ENCODE measurements at regions not wholly inside any gene's neighbourhood (a gene's known extent, or its start where the extent isn't known, plus 50 kb on each side); places are given as distances from the start of the nearest gene placed in this dataset.

DNA sequence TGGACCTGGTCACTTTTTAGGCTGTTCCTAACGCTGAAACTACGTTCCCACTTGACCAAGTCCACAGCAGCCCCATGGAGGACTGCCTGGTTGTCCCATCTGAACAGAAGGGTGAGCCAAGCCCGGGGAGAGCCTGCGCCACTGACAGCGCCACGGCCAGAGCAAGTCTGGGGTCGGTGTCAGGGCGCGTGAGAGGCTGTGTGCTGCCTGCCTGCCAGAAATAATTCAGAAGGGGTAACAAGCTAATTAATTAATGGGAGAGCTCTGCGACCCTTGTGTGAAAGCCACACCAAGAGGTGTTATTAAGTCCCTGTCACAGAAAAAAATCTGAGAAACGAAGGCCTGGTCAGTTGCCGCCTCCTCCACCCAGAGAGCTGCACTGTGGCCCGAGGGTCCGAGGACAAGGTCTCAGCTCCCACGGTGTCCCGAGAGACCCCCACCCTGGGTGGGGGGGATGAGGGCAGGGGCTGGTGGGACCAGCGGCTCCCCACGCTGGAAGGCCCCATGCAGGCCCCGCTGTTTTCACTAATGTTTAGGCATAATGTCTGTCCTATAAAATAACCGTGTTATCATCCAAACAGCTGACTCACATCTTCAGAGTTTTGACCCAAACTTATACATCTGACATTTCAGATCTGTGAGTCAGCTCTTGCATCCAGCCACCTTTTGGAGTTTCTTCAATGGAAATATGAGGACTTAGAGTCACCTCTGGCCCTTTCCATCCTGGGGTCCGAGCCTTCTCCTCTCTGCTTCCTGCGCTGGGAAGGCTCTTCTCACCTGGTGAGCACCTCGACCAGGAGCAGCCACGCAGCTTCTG lies 58.5 kb downstream of the DLL1 start:
- H3K4me1 ChIP-seq (ENCODE audit: insufficient read depth) = no peaks in the 10 kb centered on the region
- H3K9me3 ChIP-seq (ENCODE audit: low read depth) = no peaks in the 10 kb centered on the region
- H4K20me1 ChIP-seq (ENCODE audit: insufficient read depth, poor library complexity, severe bottlenecking) = no peaks in the 10 kb centered on the region
- H3K36me3 ChIP-seq (replicated peaks; ENCODE audit: insufficient read depth, low read depth) = no peaks in the 10 kb centered on the region
- H3K27ac ChIP-seq = no peak overlapping the region
- no peak overlapping the region for H3K4me3 ChIP-seq
- H2AFZ ChIP-seq = no peak overlapping the region
- no peaks in the 10 kb centered on the region for H3K9me2 ChIP-seq (replicated peaks; ENCODE audit: insufficient read depth)
- 92% methylated on average over 22 of the region's 24 CpGs for WGBS (ENCODE audit: low lambda C conversion rate, missing lambda C conversion rate)
- no peaks in the 10 kb centered on the region for H3K27me3 ChIP-seq
- no peak for TF ChIP-seq EZH2phosphoT487 (IDR thresholded peaks at IDR 0.05; ENCODE audit: low read depth, severe bottlenecking, unreplicated experiment)
- TF ChIP-seq, protein P1, sequence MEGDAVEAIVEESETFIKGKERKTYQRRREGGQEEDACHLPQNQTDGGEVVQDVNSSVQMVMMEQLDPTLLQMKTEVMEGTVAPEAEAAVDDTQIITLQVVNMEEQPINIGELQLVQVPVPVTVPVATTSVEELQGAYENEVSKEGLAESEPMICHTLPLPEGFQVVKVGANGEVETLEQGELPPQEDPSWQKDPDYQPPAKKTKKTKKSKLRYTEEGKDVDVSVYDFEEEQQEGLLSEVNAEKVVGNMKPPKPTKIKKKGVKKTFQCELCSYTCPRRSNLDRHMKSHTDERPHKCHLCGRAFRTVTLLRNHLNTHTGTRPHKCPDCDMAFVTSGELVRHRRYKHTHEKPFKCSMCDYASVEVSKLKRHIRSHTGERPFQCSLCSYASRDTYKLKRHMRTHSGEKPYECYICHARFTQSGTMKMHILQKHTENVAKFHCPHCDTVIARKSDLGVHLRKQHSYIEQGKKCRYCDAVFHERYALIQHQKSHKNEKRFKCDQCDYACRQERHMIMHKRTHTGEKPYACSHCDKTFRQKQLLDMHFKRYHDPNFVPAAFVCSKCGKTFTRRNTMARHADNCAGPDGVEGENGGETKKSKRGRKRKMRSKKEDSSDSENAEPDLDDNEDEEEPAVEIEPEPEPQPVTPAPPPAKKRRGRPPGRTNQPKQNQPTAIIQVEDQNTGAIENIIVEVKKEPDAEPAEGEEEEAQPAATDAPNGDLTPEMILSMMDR (IDR thresholded peaks at IDR 0.05; ENCODE audit: poor library complexity) = no peak
- TF ChIP-seq EZH2 (IDR thresholded peaks at IDR 0.05; ENCODE audit: borderline replicate concordance) = no peak
- no peaks in the 10 kb centered on the region for H3K79me2 ChIP-seq
- no peak for DNase-seq (ENCODE audit: low spot score)
- H3K4me2 ChIP-seq = no peak overlapping the region

DNA sequence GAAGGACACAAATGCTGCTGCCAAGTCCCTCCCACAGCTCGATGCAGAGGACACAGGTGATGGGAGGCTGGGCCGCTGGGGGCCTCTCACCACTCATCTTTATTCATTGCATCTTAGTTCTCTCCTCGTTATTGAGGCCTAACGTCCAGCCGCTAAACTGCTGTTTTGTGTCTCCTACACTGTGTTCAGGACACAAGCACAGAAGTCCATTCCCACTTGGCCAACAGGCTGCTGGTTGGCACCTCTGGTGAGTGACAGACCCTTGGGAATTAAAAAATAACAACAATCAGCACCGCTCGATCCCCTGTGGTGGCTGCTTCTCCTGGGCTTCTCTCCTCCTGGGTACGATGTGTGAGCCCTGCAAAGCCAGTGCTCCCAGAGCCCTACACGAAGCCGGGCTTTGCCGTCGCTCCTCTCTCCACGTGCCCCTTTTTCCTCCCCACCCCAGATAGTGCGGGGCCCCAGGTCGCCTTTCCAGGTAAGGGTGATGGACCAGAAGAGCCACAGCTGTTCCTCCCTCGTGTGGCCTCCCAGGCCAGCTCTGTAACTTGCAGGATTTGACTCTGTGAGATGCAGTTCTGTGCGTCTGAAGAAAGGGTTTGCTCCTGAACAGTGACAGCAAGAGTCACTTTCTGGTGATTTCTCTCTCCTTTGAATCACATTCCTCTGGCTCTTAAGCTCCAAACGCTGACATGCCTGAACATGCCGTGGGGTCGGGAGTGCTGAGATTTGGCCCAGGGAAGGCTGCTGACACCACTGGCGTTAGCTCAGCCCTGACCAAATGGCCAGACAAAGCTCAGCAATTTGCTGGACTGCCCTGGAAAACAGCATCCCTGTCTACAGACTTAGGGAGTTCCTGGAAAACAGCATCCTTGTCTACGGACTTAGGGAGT lies 59.3 kb downstream of the DLL1 start:
- Histone ChIP-seq H3K4me3 (no peak overlapping the region), H3K9me3 (ENCODE audit: low read depth) (no peaks in the 10 kb centered on the region), H3K27ac (no peak overlapping the region), H4K20me1 (ENCODE audit: insufficient read depth, poor library complexity, severe bottlenecking) (no peaks in the 10 kb centered on the region), H3K79me2 (no peaks in the 10 kb centered on the region), H3K4me1 (ENCODE audit: insufficient read depth) (no peaks in the 10 kb centered on the region), H2AFZ (no peak overlapping the region), H3K27me3 (no peaks in the 10 kb centered on the region), H3K4me2 (no peak overlapping the region), H3K9me2 (replicated peaks; ENCODE audit: insufficient read depth) (no peaks in the 10 kb centered on the region), H3K36me3 (replicated peaks; ENCODE audit: insufficient read depth, low read depth) (no peaks in the 10 kb centered on the region)
- TF ChIP-seq EZH2 (IDR thresholded peaks at IDR 0.05; ENCODE audit: borderline replicate concordance) = no peak
- TF ChIP-seq, protein P1 (IDR thresholded peaks at IDR 0.05; ENCODE audit: poor library complexity) = no peak
- no peak for DNase-seq (ENCODE audit: low spot score)
- 79% methylated on average over 22 of the region's 22 CpGs for WGBS (ENCODE audit: low lambda C conversion rate, missing lambda C conversion rate)

DNA sequence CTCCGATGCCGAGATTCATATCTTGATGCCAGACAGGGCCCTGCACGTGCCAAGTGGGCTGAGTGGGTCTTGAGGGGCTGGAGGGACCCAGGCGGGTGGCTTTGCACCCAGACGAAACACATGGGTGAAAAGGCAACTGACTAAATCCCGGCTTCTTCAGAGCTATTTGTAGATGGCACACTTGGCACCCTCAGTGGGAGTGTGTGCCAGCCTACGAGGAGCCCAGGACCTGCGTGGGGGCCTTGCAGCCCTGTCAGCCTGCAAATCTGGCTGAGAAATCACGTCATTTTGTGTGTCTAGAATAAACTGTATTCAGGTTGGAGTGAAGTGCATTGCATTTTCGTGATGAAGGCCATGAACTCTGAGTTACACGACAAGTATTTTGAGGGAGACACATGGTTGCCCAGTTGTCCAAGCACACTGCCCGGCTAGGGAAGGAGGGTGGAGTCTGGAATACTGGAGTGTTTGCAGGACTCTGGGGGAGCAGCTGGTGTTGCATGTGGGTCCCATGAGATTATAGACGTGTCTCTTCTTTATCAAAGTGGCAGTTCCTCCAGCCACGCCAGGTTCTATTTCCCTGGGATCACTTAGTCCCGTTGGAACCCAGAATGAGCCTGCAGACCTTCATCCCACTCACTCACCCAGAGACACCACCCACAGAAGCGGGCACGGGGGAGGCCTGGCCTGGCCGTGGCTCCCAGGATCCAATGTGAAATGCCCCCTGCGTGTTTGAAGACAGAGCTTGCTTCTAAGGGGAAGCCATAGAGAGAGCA lies 60.2 kb downstream of the DLL1 start:
- no peaks in the 10 kb centered on the region for H3K79me2 ChIP-seq
- H3K4me2 ChIP-seq = no peak overlapping the region
- no peaks in the 10 kb centered on the region for H3K36me3 ChIP-seq (replicated peaks; ENCODE audit: insufficient read depth, low read depth)
- H3K9me3 ChIP-seq (ENCODE audit: low read depth) = no peaks in the 10 kb centered on the region
- no peaks in the 10 kb centered on the region for H3K9me2 ChIP-seq (replicated peaks; ENCODE audit: insufficient read depth)
- H3K4me1 ChIP-seq (ENCODE audit: insufficient read depth) = no peaks in the 10 kb centered on the region
- WGBS (ENCODE audit: low lambda C conversion rate, missing lambda C conversion rate) = 90% methylated on average over 19 of the region's 19 CpGs
- no peak for TF ChIP-seq EZH2phosphoT487 (IDR thresholded peaks at IDR 0.05; ENCODE audit: low read depth, severe bottlenecking, unreplicated experiment)
- TF ChIP-seq, protein P1 (IDR thresholded peaks at IDR 0.05; ENCODE audit: poor library complexity) = no peak
- TF ChIP-seq EZH2 (IDR thresholded peaks at IDR 0.05; ENCODE audit: borderline replicate concordance) = no peak
- H3K27me3 ChIP-seq = no peaks in the 10 kb centered on the region
- H3K27ac ChIP-seq = no peak overlapping the region
- no peak overlapping the region for H3K4me3 ChIP-seq
- DNase-seq (ENCODE audit: low spot score) = no peak
- H4K20me1 ChIP-seq (ENCODE audit: insufficient read depth, poor library complexity, severe bottlenecking) = no peaks in the 10 kb centered on the region
- no peak overlapping the region for H2AFZ ChIP-seq
